Activated effector memory CD4-positive, alpha-beta T cell treated with anti-CD3 and anti-CD28 coated beads, Interleukin-2, amount 50 U/mL, for 16 hours (primary cell): ENCODE measurements at regions not wholly inside any gene's neighbourhood (a gene's known extent, or its start where the extent isn't known, plus 50 kb on each side); places are given as distances from the start of the nearest gene placed in this dataset.
"Not testable (repeated sequence)": the region's sequence is repeated elsewhere in the genome, so short reads cannot be mapped to it uniquely, and the experiment has no call there.

Experiments
- DNase-seq: peaks from one replicate; pipeline ENCODE4 v3.0.0-alpha.2; 2020

GRCh38 chr7:131932271-131932670 lies 375.8 kb upstream of the PODXL start:
- no peak for DNase-seq

- DNase-seq, result no peak
These were observed 374.9 kb upstream of the PODXL start for GRCh38 chr7:131931370-131931769.

DNA sequence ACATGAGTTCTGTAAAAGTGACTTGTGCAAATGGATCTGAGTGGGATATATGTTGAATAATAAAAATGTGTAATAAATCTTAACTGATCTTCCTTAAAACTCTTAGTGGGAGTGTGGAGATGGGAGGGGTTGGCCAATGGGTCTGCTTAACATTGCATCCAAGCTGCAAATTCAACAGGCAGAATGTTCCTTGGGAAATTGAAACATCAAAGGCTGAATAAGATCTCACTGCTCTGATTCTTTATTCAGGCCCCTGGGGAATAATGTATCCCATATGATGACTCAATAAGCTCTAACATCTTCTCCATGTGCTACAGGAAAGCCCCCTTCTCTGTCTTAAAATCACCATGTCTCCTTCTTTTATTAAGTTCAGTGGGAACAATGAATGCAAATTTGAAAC lies 373.2 kb upstream of the PODXL start:
- no peak for DNase-seq

DNA sequence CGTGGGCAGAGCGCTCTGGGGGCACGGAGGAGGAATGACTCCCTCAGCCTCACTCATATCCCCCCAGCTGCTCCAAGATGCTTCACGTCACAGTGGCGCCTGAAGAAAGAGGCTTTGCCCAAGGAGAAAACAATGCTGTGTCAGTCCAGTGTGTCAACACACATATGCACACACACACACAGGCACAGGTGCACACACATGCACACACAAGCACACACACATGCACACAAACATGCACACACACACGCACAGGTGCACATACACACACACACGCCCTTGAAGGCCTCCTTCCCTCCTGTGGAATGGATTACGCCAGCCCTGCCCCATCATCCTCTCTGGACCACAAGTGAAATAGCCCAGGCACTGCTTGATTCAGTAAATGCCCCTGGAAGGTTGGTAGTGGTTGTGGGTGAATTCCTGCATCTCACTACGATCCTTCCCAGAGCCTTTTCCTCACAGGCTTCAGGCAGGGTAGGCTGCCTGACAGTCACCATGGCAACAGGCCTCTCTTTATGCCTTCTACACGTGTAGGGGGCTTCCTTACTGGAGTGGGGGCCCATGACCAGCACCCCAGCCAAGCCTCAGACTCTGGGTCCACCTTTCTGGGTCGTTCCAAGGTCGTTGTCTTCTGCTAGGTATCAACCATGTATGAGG lies 371.5 kb upstream of the PODXL start:
- DNase-seq, result no peak

DNA sequence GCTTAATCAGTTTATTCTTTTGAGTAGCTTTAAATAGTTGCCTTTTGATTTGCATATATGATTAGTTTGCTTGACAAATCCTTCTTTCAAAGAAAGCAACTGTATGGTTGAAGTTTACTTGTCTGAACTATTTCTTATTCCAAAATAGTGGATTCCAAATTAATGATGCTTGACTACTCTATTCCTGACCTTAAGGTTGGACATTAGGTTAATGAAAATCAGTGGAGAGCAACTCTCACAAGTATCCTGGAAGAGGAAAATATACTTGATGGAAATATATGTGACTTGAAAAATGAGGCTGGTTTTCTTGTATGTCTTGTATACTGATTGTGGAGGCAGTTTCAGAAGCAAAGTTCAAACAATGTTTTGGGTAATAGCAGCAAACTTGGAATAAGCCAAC lies 369.2 kb upstream of the PODXL start:
- DNase-seq, result no peak

GRCh38 chr7:131924857-131925256 lies 368.4 kb upstream of the PODXL start:
- DNase-seq, result no peak

DNA sequence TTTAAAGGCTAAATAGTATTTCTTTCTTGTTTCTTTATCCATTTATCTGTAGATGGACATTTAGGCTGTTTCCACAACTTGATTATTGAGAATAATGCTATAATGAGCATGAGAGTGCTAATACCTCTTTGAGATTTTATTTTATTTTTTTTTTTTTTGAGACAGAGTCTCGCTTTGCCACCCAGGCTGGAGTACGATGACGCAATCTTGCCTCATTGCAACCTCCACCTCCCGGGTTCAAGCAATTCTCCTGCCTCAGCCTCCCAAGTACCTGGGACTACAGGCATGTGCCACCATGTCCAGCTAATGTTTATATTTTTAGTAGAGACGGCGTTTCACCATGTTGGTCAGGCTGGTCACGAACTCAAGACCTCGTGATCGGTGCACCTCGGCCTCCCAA lies 366.5 kb upstream of the PODXL start:
- not testable (repeated sequence) for DNase-seq

- no peak for DNase-seq
These were observed 364.6 kb upstream of the PODXL start for GRCh38 chr7:131921016-131921415.

DNA sequence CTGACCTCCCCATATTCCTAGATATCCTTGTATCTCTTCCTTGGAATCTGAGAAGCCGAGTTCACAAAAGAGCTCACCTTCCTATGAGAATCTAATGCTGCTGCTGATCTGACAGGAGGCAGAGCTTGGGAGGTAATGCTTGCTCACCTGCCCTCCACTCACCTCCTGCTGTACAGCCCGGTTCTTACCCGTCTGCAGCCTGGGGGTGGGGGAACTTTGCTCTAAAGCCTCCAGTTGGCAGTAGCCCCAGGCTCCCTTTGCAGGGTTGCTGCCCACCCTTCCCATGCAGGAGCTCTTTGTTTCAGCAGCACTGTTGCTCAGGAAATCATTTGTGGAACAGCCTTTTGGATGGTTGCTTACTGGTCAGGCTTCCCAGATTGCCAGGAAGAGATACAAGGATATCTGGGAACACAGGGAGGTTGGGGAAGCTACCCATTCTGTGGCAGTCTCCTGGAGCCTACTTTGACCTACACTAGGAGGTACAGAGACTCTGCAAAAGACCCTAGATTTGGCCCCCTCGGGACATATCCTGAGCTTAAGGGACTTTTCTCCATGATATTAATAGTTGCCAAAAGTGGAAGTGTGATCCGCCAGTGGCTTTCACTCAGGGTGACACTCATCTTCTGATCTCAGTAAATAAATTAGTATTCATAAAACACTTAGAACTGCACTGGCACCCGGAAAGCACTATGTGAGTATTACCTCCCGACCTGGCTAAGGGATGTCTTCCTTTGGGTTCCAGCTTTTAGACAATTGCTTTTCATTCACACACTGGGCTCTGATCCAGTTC lies 363.7 kb upstream of the PODXL start:
- DNase-seq, result no peak

GRCh38 chr7:131911112-131911511 lies 354.7 kb upstream of the PODXL start:
- no peak for DNase-seq

DNA sequence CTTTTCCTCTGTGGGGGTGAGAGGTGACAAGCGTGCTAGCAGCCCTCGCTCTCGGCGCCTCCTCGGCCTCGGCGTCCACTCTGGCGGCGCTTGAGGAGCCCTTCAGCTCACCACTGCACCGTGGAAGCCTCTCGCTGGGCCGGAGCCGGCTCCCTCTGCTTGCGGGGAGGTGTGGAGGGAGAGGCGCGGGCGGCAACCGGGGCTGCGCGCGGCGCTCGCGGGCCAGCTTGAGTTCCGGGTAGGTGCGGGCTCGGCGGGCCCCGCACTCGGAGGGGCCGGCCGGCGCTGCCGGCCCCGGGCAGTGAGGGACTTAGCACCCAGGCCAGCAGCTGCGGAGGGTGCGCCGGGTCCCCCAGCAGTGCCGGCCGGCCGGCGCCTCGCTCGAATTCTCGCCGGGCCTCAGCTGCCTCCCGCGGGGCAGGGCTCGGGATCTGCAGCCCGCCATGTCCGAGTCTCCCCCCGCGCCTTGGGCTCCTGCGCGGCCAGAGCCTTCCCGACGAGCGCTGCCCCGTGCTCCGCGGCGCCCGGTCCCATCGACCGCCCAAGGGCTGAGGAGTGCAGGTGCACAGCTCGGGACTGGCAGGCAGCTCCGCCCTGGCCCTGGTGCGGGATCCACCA lies 352.8 kb upstream of the PODXL start:
- DNase-seq, result no peak

DNA sequence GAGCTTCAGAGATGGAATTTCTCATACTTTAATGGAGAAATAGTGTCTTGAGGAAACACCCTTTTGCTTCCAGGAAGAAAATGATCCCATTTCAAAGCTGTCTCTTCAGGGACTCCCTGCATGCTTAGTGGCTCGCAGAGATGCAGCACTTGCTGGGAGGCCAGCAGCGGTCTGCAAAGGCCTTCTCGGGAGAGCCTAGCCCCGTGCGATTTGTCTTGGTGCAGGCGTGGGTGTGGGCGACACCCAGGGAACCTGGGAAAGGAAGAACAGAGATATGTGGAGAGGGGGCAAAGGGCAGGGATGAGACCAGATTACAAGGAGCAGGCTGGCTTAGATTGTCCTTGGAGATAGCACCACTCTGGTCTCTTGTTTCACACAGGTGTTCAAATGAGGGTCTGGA lies 352.3 kb upstream of the PODXL start:
- DNase-seq, result no peak

DNA sequence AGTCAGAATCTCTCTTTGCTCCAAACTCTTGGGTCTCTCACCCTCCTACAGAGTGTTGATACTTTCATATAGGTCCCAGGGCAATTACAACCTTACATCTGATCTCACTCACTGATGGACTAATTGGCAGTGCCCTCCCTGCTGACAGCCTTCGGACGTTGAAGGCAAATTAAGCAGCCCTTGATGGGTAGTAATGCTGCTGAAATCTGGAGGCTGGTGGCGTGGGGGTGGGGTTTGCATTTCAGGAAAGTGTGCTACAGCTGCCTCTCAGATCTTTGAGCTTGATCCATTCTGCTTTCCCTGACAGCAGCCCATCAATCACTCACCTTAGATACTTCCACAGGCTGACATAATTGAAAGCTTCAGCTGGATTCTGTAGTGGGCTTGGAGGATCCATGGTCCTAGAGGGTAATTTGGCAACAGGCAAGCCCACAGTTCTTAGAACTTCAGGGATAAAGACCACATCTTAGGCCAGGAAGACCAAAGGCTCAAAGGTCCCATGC lies 349.1 kb upstream of the PODXL start:
- DNase-seq, result no peak

GRCh38 chr7:131904760-131905327 lies 348.4 kb upstream of the PODXL start:
- DNase-seq, result no peak

DNA sequence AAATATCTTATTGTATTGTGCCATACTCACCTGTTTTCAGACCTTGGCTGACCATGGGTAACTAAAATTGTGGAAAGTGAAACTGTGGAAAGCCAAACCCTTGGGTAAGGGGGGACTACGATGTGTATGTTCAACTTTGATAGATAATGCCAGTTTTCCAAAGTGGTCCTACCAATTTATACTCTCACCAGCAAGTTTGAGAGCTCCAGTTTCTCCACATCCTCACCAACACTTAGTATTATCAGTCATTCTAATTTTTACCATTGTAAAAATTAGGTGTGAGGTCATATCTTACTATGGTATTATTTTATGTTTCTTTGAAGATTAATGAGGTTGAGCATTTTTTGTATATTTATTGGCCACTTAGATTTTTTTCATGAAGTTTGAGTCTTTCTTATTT lies 346.9 kb upstream of the PODXL start:
- no peak for DNase-seq

DNA sequence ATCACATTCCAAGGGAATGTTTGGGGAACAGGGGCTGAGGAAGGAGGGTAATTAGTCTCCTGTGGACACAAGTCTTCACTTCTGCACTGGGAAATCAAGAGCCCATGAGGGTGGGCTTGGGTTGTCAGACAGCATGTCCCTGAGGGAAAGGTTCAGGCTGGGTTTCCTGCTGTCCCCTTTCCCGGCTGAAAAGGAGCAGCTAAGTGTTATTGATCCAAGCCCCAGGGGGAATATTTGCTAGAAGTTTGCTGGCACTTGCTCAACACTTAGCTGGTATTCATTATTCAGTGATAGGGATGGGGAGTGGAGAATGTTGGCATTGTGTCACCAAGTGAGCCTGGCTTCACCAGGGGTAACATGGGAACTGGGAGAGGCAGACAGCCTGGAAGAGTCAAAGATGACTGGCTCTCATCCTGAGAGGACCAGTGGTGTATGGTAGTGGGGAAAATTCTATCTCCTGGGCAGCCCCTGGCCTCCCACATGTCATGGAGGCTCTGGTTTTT lies 344.4 kb upstream of the PODXL start:
- no peak for DNase-seq

DNA sequence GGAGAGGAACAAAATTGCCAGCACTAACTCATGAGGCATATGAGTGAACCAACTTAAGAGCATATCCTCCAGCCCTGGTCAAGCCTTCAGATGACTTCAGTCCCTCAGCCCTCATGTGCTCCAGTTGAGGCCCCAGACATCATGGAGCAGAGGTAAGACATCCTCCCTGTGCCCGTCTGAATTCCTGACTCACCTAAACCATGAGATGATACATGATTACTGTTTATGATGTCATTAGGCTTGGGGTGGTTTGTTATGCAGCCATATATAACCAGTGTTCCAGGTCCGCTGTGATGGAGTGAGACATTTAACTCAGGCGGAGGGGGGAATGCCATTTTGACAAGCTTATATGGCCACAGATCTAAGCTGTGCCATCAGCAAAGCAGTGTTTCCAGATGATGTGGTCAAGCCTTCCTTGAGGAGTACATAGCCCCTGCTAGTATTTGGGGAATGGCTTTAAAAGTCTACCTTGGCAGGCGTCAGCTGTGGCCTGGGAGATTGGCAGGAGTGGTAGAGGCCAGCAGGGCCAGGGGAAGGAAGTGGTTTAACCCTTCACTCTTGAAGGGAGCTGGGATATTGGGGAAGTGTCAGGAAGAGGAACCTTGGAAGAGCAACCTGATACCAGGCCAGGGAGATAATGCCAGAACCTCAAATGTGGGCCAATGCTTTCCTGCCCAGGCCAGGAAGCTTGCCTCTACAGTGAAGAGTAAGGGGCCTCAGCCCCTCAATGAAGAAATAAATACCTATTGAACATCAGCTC lies 343.0 kb upstream of the PODXL start:
- no peak for DNase-seq

DNA sequence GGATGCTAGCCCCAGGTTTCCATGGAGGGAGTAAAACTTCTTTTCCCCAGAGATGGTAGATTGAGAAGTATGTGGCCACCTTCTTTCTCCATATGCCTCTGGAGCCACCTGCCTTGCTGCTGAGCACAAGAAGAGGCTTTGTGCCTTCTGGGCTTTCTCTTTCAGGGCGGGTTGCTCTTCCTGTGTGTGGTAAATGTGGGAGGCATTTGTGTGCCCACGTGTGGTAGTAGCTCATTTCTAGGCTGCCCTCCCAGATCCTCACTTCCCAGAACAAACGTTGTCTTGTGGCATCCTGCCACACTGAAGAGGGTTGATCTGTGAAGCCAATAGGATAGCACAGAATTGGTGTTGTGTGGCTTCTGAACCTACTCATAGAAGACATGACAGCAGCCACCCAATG lies 342.0 kb upstream of the PODXL start:
- DNase-seq, result no peak

- DNase-seq, result no peak
These were observed 341.4 kb upstream of the PODXL start for GRCh38 chr7:131897790-131898165.

DNA sequence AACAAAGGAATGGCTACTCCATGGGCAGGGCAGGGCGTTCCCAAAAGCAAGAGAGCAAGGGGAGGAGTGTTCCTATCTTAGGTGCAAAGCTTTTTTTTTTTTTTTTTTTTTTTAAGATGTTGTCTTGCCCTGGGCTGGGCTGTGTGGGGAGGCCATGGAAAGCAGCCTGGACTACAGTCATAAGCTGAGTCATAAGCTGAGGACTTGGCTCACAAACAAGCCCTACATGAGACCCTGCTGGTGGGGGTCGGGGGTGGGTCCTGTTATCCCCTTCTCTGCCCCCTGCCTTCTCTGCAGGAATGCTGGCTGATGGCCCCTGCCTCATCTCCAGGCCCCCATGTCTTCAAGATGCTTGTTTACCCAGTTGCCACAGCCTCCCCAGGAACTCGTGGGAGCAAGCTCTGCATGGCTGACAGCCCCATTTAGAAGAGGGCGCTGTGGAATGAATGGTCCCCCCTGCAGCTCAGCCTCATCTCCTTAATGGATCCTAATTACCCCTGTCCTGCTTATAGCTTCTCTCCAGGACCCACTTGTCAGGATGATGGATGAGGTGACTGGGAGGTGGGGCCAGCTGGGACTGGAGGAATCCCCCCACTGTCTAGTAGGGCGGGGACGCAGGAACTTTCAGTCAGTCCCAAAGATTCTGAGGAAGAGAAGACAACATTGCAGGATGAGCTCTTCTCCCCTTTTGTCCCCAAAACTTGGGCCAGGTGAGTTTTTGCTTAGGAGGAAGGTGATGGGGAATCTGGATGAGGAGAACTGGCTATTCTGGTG lies 340.8 kb upstream of the PODXL start:
- DNase-seq, result no peak

DNA sequence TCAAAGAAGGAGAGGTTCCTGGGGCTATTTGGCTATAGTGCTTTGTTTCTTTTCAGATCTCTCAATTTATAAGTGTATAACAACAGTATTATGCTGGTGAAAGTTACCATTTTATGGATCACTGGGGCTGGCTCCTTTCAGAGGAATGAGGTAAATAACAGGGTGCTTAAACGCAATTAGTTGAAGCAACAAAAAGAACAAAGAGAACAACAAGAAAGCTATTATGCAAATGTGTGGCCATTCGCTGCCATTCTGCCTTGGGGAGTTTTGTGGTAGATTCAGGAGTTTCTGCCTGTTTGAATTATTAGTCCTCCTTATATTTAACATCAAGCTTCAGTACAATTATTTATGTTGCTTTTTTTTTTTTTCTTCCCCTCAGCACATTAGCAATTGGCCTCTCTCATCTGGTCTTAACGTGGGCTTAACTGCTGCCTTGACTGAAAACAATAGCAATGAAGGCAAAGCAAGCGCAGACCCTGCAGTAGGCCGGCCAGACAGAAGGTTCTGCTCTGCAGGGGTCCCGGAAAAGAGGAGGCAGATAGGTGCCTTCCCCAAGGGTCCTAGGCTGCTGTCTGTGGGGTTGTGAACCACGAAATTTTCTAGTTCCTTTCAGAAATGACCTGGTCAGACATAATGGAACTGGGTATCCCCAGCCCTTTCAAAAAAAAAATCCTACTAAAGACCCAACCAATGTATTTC lies 339.9 kb upstream of the PODXL start:
- DNase-seq, result no peak
